Body of pancreas (tissue), 4 donors: ENCODE measurements at regions not wholly inside any gene's neighbourhood (a gene's known extent, or its start where the extent isn't known, plus 50 kb on each side); places are given as distances from the start of the nearest gene placed in this dataset.

Experiments
- ATAC-seq: fragments of 150-250 bp; one replicate; pipeline ENCODE4 v1.9.1; 2016
- DNase-seq, 4 donors: peaks; one replicate each; pipeline ENCODE4 v3.0.0-alpha.2; 2019
- H3K27ac ChIP-seq, 4 donors: fragments of 200-600 bp; sonication (generic); 1 replicate in 3 of 4; 2 replicates in 1 of 4; pipeline versions ENCODE4 v1.5.1 to v1.6.1; 2016 to 2019; ENCODE audit warnings: mild to moderate bottlenecking in 1 of 4, mixed read lengths in 1 of 4, moderate library complexity in 1 of 4
- H3K27me3 ChIP-seq, 2 donors: fragments of 200-600 bp; sonication (generic); one replicate each; pipeline ENCODE4 v1.6.0; 2016; ENCODE audit warnings: mild to moderate bottlenecking in 1 of 2
- H3K36me3 ChIP-seq, 2 donors: fragments of 200-600 bp; sonication (generic); replicated peaks in 1 of 2; 2 replicates each; pipeline ENCODE4 v1.5.1; 2016; ENCODE audit warnings: low read depth in 2 of 2; ENCODE audit not compliant: insufficient read depth in 1 of 2
- H3K4me1 ChIP-seq: fragments of 200-600 bp; sonication (generic); one replicate; pipeline ENCODE4 v1.6.0; 2016
- H3K4me3 ChIP-seq, 2 donors: fragments of 200-600 bp; sonication (generic); 1 replicate in 1 of 2; 2 replicates in 1 of 2; pipeline ENCODE4 v1.5.1; 2016 to 2019
- H3K9me3 ChIP-seq, 3 donors: fragments of 200-600 bp; sonication (generic); 1 replicate in 2 of 3; 2 replicates in 1 of 3; pipeline ENCODE4 v1.5.1; 2016
- POLR2A ChIP-seq, 3 donors: fragments of 450-650 bp; IDR thresholded peaks; one replicate each; pipeline ENCODE4 v1.6.1; 2016; ENCODE audit warnings: antibody characterized with exemption in 3 of 3, mild to moderate bottlenecking in 2 of 3
- WGBS, 2 donors: methylation state at CpG; one replicate each; pipeline ENCODE4 v1.1.5; 2017; 5-methylcytosine and 5-hydroxymethylcytosine counted together
- intact Hi-C: fragments of 100-400 bp; cut with DNase I; formaldehyde crosslinking; loops from one replicate; pipeline ENCODE4 v1.15.1; 2023
- TF ChIP-seq, protein P1 (sequence below), 7 experiments: fragments of 450-650 bp in 4 of 7; fragments of 200-600 bp in 3 of 7; sonication (generic) in 3 of 7; IDR thresholded peaks; one replicate each; pipeline ENCODE4 v1.5.1; 2016 to 2019; ENCODE audit warnings: antibody characterized with exemption in 7 of 7

DNA sequence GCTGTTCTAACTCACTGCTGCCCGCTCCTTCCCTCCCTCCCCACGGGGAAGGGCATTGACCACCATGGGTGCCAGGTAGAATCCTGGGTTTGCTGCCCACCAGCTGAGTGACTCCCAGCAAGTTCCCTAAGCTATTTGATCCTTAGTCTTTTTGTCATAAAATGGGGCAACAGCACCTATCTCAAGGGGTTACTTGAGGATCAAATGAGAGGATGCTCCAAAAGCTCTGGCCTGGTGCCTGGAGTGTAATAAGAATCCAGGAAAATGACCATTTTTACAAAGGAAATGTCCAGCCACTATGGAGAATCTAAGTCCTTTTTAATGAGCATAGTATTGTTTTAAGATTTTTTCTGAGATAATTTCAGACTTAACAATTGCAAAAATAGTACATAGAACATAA lies 61.4 kb upstream of the CMKLR1 start:
- ATAC-seq: no peak
- 58 to 90% methylated on average over 2 of the region's 2 CpGs for WGBS, 2 donors
- H3K27me3 ChIP-seq: no peaks in the 10 kb centered on the region
- no peak for DNase-seq
- intact Hi-C loops: no loop called here
- H3K4me3 ChIP-seq: no peak overlapping the region
- H3K4me1 ChIP-seq: no peaks in the 10 kb centered on the region
- TF ChIP-seq POLR2A (IDR thresholded peaks at IDR 0.05): no peak
- TF ChIP-seq, protein P1, sequence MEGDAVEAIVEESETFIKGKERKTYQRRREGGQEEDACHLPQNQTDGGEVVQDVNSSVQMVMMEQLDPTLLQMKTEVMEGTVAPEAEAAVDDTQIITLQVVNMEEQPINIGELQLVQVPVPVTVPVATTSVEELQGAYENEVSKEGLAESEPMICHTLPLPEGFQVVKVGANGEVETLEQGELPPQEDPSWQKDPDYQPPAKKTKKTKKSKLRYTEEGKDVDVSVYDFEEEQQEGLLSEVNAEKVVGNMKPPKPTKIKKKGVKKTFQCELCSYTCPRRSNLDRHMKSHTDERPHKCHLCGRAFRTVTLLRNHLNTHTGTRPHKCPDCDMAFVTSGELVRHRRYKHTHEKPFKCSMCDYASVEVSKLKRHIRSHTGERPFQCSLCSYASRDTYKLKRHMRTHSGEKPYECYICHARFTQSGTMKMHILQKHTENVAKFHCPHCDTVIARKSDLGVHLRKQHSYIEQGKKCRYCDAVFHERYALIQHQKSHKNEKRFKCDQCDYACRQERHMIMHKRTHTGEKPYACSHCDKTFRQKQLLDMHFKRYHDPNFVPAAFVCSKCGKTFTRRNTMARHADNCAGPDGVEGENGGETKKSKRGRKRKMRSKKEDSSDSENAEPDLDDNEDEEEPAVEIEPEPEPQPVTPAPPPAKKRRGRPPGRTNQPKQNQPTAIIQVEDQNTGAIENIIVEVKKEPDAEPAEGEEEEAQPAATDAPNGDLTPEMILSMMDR (IDR thresholded peaks at IDR 0.05): no peak
- H3K9me3 ChIP-seq: no peaks in the 10 kb centered on the region
- H3K27ac ChIP-seq: no peak overlapping the region
- no peaks in the 10 kb centered on the region for H3K36me3 ChIP-seq

GRCh38 chr12:108400056-108400455 lies 60.9 kb upstream of the CMKLR1 start:
- ATAC-seq (no peak), DNase-seq (no peak)
- Histone ChIP-seq H3K4me1 (no peaks in the 10 kb centered on the region), H3K9me3 (no peaks in the 10 kb centered on the region), H3K27ac (no peak overlapping the region), H3K4me3 (no peak overlapping the region), H3K27me3 (no peaks in the 10 kb centered on the region), H3K36me3 (no peaks in the 10 kb centered on the region)
- intact Hi-C loops: no loop called here
- TF ChIP-seq, protein P1 (IDR thresholded peaks at IDR 0.05): no peak
- no peak for TF ChIP-seq POLR2A (IDR thresholded peaks at IDR 0.05)
- WGBS, 2 donors: 43 to 56% methylated on average over 2 to 3 of the region's 3 CpGs

GRCh38 chr12:108399514-108399913 lies 60.4 kb upstream of the CMKLR1 start:
- H3K36me3 ChIP-seq: no peaks in the 10 kb centered on the region
- DNase-seq (peak in 3 of 4 donors; percentile 13 to 50 (median 18)), ATAC-seq (no peak)
- intact Hi-C loops: no loop called here
- H3K4me1 ChIP-seq: no peaks in the 10 kb centered on the region
- WGBS, 2 donors: 19 to 23% methylated on average over 5 of the region's 5 CpGs
- no peaks in the 10 kb centered on the region for H3K27me3 ChIP-seq
- no peak overlapping the region for H3K27ac ChIP-seq
- H3K9me3 ChIP-seq: no peaks in the 10 kb centered on the region
- no peak overlapping the region for H3K4me3 ChIP-seq
- TF ChIP-seq, protein P1 (IDR thresholded peaks at IDR 0.05): no peak
- TF ChIP-seq POLR2A (IDR thresholded peaks at IDR 0.05): no peak

DNA sequence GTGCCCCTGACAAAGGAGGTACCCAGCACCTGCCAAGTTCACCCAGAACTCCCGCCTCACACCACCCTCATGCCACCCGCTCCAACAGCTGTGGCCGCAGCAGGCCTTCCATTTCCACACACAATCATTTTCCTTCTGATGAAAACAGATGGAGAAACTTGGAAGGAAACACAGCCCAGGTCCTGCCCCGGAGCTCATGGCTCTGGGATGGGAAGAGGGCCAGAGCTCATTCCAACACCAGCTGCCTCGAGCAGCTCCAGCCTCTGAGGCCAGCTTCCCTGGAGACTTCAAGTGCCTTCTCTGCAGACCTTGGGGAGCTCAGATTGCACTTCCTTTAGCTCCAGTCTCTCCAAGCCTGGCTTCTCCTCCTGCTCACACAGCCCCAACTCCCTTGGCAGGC lies 55.1 kb upstream of the CMKLR1 start:
- intact Hi-C loops: no loop called here
- Histone ChIP-seq H3K27me3 (no peaks in the 10 kb centered on the region), H3K27ac (no peak overlapping the region), H3K36me3 (no peaks in the 10 kb centered on the region), H3K9me3 (no peaks in the 10 kb centered on the region), H3K4me3 (no peak overlapping the region), H3K4me1 (no peaks in the 10 kb centered on the region)
- TF ChIP-seq, protein P1 (IDR thresholded peaks at IDR 0.05): no peak
- TF ChIP-seq POLR2A (IDR thresholded peaks at IDR 0.05): no peak
- WGBS, 2 donors: 54 to 57% methylated on average over 5 of the region's 5 CpGs
- ATAC-seq (peak; percentile 47), DNase-seq (peak in 2 of 4 donors; percentile 26 to 28)

GRCh38 chr12:108392284-108392683 lies 53.2 kb upstream of the CMKLR1 start:
- intact Hi-C loops: no loop called here
- TF ChIP-seq POLR2A (IDR thresholded peaks at IDR 0.05): no peak
- TF ChIP-seq, protein P1 (IDR thresholded peaks at IDR 0.05): no peak
- WGBS, 2 donors: 69% methylated on average over 5 of the region's 5 CpGs
- Histone ChIP-seq H3K4me1 (no peaks in the 10 kb centered on the region), H3K27ac (no peak overlapping the region), H3K9me3 (no peaks in the 10 kb centered on the region), H3K4me3 (no peak overlapping the region), H3K36me3 (no peaks in the 10 kb centered on the region), H3K27me3 (no peaks in the 10 kb centered on the region)
- DNase-seq (no peak), ATAC-seq (no peak)
